HepG2 (cell line): ENCODE measurements at regions not wholly inside any gene's neighbourhood (a gene's known extent, or its start where the extent isn't known, plus 50 kb on each side); places are given as distances from the start of the nearest gene placed in this dataset.

Experiments used
- ATAC-seq: fragments of 200-7000 bp; cut with Tn5 transposase; 3 replicates; pipeline ENCODE4 v1.9.1; 2020; ENCODE audit warnings: mild to moderate bottlenecking, moderate library complexity
- BruUV-seq: library from RNA; stranded (reverse); fragments of 400-500 nt; replicated peaks from 2 replicates; lab custom pipeline; 2021; lab: Mats Ljungman, UMichigan
- CTCF ChIA-PET: fragments of 300-600 bp; formaldehyde crosslinking; extraction: SDS; loops from one replicate; lab custom pipeline; 2021; ENCODE audit warnings: low total read pairs, inconsistent platforms, low intra/inter-chr PET ratio; lab: Yijun Ruan, JAX
- POLR2A ChIA-PET: fragments of 350-600 bp; sonication (Branson Sonifier 250); formaldehyde crosslinking; loops from one replicate; lab custom pipeline; 2020; ENCODE audit warnings: antibody characterized with exemption, inconsistent platforms; lab: Yijun Ruan, JAX
- DNase-seq: peaks from one replicate; pipeline ENCODE4 v3.0.0-alpha.2; 2015; ENCODE audit warnings: low spot score
- FAIRE-seq: peaks from 3 replicates; lab custom pipeline; 2011; peaks lifted over from hg19 to GRCh38; lab: Jason Lieb, UNC
- H2AFZ ChIP-seq: one replicate; pipeline ENCODE4 v1.6.1; 2011; ENCODE audit warnings: low read length, inconsistent platforms
- H3K27ac ChIP-seq: fragments of 300-600 bp; 3 replicates; pipeline ENCODE4 v1.8.0; 2011; ENCODE audit warnings: mixed run types, mild to moderate bottlenecking, mixed read lengths, low read length, inconsistent platforms; ENCODE audit not compliant: insufficient read depth; ENCODE audit errors: extremely low read length
- H3K27me3 ChIP-seq, 2 experiments: fragments of 200-600 bp in 1 of 2; 2 replicates in 1 of 2; 3 replicates in 1 of 2; pipeline versions ENCODE4 v1.6.0 to v1.8.0; 2011; ENCODE audit warnings: low read length in 2 of 2, mild to moderate bottlenecking in 2 of 2, moderate library complexity in 2 of 2, inconsistent platforms in 1 of 2; ENCODE audit not compliant: insufficient read depth in 2 of 2, control insufficient read depth in 1 of 2
- H3K36me3 ChIP-seq, 2 experiments: fragments of 200-600 bp in 1 of 2; replicated peaks in 1 of 2; 2 replicates in 1 of 2; 3 replicates in 1 of 2; pipeline versions ENCODE4 v1.5.1 to v1.8.0; 2011; ENCODE audit warnings: low read length in 2 of 2, inconsistent platforms in 1 of 2; ENCODE audit not compliant: insufficient read depth in 2 of 2, control insufficient read depth in 1 of 2
- H3K4me1 ChIP-seq: 2 replicates; pipeline ENCODE4 v1.5.1; 2012; ENCODE audit warnings: low read length, inconsistent platforms; ENCODE audit not compliant: insufficient read depth
- H3K4me2 ChIP-seq: 2 replicates; pipeline ENCODE4 v1.6.0; 2011; ENCODE audit warnings: low read depth, low read length, inconsistent platforms
- H3K4me3 ChIP-seq, 3 experiments: fragments of 200-600 bp in 1 of 3; sonication (generic), shearing (Covaris generic) in 1 of 3; replicated peaks in 1 of 3; 2 replicates each; pipeline ENCODE4 v1.5.1; 2011 to 2016; ENCODE audit warnings: low read length in 3 of 3, inconsistent platforms in 2 of 3, low read depth in 2 of 3, mild to moderate bottlenecking in 2 of 3, control low read depth in 1 of 3, mixed read lengths in 1 of 3; ENCODE audit not compliant: insufficient read depth in 1 of 3
- H3K79me2 ChIP-seq: one replicate; pipeline ENCODE4 v1.6.1; 2011; ENCODE audit warnings: low read length, inconsistent platforms; ENCODE audit not compliant: insufficient read depth
- H3K9ac ChIP-seq: 2 replicates; pipeline ENCODE4 v1.6.0; 2011; ENCODE audit warnings: mild to moderate bottlenecking, low read depth, low read length, inconsistent platforms; ENCODE audit not compliant: insufficient read depth
- H3K9me3 ChIP-seq: 2 replicates; pipeline ENCODE4 v1.5.1; 2012; ENCODE audit warnings: mild to moderate bottlenecking, low read length
- H4K20me1 ChIP-seq: 2 replicates; pipeline ENCODE4 v1.6.0; 2011; ENCODE audit warnings: inconsistent platforms, mild to moderate bottlenecking, low read length, moderate library complexity; ENCODE audit not compliant: insufficient read depth
- DNMT3B ChIP-seq: conservative IDR thresholded peaks from 2 replicates; pipeline ENCODE4 v1.6.1; 2016; ENCODE audit warnings: missing biosample characterization, control low read depth
- EZH2 ChIP-seq: conservative IDR thresholded peaks from 2 replicates; pipeline ENCODE4 v1.6.1; 2012; ENCODE audit warnings: mild to moderate bottlenecking, low read depth, low read length, moderate library complexity
- GATAD2A ChIP-seq: IDR thresholded peaks from 2 replicates; pipeline ENCODE4 v1.6.1; 2016
- IRF2 ChIP-seq: IDR thresholded peaks from 2 replicates; pipeline ENCODE4 v1.6.1; 2018; ENCODE audit warnings: missing genetic modification reagents, missing compliant biosample characterization
- JARID2 ChIP-seq: sonication (generic); formaldehyde crosslinking; IDR thresholded peaks from 2 replicates; pipeline ENCODE4 v1.8.1; 2023; ENCODE audit warnings: missing genetic modification reagents, inconsistent platforms; ENCODE audit not compliant: insufficient replicate concordance
- KDM1A ChIP-seq: IDR thresholded peaks from 2 replicates; pipeline ENCODE4 v1.6.1; 2016; ENCODE audit warnings: missing compliant biosample characterization
- NKX3-1 ChIP-seq: sonication (generic); formaldehyde crosslinking; IDR thresholded peaks from 2 replicates; pipeline ENCODE4 v1.5.0; 2020; ENCODE audit warnings: missing genetic modification reagents
- NR2C2 ChIP-seq: sonication (generic); formaldehyde crosslinking; IDR thresholded peaks from 2 replicates; pipeline ENCODE4 v1.4.0; 2020; ENCODE audit warnings: missing genetic modification reagents, mild to moderate bottlenecking, moderate library complexity, borderline replicate concordance
- PCBP2 ChIP-seq: fragments of 200-400 bp; formaldehyde crosslinking; optimal IDR thresholded peaks from 2 replicates; pipeline ENCODE3; 2018; ENCODE audit warnings: low read length, low read depth; ENCODE audit not compliant: poor library complexity, severe bottlenecking
- REPIN1 ChIP-seq: sonication (generic); formaldehyde crosslinking; IDR thresholded peaks from 2 replicates; pipeline ENCODE4 v1.8.0; 2022; ENCODE audit warnings: missing genetic modification reagents, low read depth, mild to moderate bottlenecking, borderline replicate concordance
- SMAD9 ChIP-seq: sonication (generic); formaldehyde crosslinking; IDR thresholded peaks from 2 replicates; pipeline ENCODE4 v1.5.1; 2020; ENCODE audit warnings: mild to moderate bottlenecking, missing genetic modification reagents
- ZNF512B ChIP-seq: sonication (generic); formaldehyde crosslinking; IDR thresholded peaks from 2 replicates; pipeline ENCODE4 v1.5.1; 2020; ENCODE audit warnings: missing genetic modification reagents, mild to moderate bottlenecking, borderline replicate concordance
- ZNF567 ChIP-seq: sonication (generic); formaldehyde crosslinking; IDR thresholded peaks from 2 replicates; pipeline ENCODE4 v1.8.1; 2023; ENCODE audit warnings: mild to moderate bottlenecking, missing genetic modification reagents, borderline replicate concordance
- WGBS: methylation state at CpG from one replicate; pipeline ENCODE4 v1.1.6; 2017; ENCODE audit warnings: low lambda C conversion rate; 5-methylcytosine and 5-hydroxymethylcytosine counted together
- in situ Hi-C: cut with HindIII; loops from 2 replicates; pipeline ENCODE4 v1.10.0; 2017; ENCODE audit warnings: low pct_unique_long_range_greater_than_20kb; ENCODE audit not compliant: extremely low pct_ligation_motif_present
- intact Hi-C: fragments of 100-400 bp; cut with micrococcal nuclease; formaldehyde crosslinking; loops from one replicate; pipeline ENCODE4 v1.10.0; 2022; ENCODE audit not compliant: unreplicated experiment
- TF ChIP-seq, protein P1 (sequence below): sonication (generic); formaldehyde crosslinking; IDR thresholded peaks from 2 replicates; pipeline ENCODE4 v1.5.1; 2020; ENCODE audit warnings: missing genetic modification reagents, mild to moderate bottlenecking, borderline replicate concordance
- TF ChIP-seq, protein P2 (sequence below): sonication (generic); formaldehyde crosslinking; IDR thresholded peaks from 2 replicates; pipeline ENCODE4 v1.4.0; 2020; ENCODE audit warnings: missing genetic modification reagents

DNA sequence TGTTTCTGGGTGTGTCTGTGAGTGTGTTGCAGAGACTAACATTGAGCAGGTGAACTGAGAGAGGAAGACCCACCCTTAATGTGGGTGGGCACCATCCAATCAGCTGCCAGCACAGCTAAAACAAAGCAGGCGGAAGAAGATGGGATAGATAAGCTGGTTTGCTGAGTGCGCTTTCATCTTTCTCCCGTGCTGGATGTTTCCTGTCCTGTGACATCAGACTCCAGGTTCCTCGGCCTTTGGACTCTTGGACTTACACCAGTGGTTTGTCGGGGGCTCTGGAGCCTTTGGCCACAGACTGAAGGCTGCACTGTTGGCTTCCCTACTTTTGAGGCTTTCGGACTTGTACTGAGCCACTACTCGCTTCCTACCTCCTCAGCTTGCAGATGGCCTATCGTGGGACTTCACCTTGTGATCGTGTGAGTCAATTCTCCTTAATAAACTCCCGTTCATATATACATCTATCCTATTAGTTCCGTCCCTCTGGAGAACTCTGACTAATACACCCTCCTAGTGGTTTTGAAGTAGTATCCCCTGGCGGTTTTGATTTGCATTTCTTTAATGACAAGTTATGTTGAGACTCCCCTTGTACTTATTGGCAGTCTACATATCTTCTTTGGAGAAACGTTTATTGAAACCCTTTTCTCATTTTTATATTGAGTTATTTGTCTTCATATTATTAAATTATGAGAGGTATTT lies 546.6 kb upstream of the TMPRSS15 start:
- H3K9me3 ChIP-seq, result peaks cover 79% of the 10 kb centered on the region
- 35% methylated on average over 13 of the region's 13 CpGs for WGBS
- in situ Hi-C loops, result no loop called here
- no peaks in the 10 kb centered on the region for H3K36me3 ChIP-seq
- no peak overlapping the region for H2AFZ ChIP-seq
- no peaks in the 10 kb centered on the region for H3K4me1 ChIP-seq
- H3K4me2 ChIP-seq, result no peak overlapping the region
- no peak overlapping the region for H3K9ac ChIP-seq
- no peak overlapping the region for H3K4me3 ChIP-seq
- no peaks in the 10 kb centered on the region for H3K27me3 ChIP-seq
- CTCF ChIA-PET, result no interaction called here
- no TSS peak for BruUV-seq
- ATAC-seq, result no peak
- POLR2A ChIA-PET, result no interaction called here
- FAIRE-seq, result no peak
- no peaks in the 10 kb centered on the region for H3K79me2 ChIP-seq
- no peaks in the 10 kb centered on the region for H4K20me1 ChIP-seq
- intact Hi-C loops, result no loop called here
- DNase-seq, result no peak
- H3K27ac ChIP-seq, result no peak overlapping the region
- TF ChIP-seq, protein P1, sequence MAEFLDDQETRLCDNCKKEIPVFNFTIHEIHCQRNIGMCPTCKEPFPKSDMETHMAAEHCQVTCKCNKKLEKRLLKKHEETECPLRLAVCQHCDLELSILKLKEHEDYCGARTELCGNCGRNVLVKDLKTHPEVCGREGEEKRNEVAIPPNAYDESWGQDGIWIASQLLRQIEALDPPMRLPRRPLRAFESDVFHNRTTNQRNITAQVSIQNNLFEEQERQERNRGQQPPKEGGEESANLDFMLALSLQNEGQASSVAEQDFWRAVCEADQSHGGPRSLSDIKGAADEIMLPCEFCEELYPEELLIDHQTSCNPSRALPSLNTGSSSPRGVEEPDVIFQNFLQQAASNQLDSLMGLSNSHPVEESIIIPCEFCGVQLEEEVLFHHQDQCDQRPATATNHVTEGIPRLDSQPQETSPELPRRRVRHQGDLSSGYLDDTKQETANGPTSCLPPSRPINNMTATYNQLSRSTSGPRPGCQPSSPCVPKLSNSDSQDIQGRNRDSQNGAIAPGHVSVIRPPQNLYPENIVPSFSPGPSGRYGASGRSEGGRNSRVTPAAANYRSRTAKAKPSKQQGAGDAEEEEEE (CRISPR knock-in tag), result no peak
- no peak for TF ChIP-seq KDM1A
- TF ChIP-seq DNMT3B, result no peak
- no peak for TF ChIP-seq SMAD9 (CRISPR knock-in tag)
- no peak for TF ChIP-seq EZH2
- TF ChIP-seq NR2C2, result no peak
- TF ChIP-seq, protein P2, sequence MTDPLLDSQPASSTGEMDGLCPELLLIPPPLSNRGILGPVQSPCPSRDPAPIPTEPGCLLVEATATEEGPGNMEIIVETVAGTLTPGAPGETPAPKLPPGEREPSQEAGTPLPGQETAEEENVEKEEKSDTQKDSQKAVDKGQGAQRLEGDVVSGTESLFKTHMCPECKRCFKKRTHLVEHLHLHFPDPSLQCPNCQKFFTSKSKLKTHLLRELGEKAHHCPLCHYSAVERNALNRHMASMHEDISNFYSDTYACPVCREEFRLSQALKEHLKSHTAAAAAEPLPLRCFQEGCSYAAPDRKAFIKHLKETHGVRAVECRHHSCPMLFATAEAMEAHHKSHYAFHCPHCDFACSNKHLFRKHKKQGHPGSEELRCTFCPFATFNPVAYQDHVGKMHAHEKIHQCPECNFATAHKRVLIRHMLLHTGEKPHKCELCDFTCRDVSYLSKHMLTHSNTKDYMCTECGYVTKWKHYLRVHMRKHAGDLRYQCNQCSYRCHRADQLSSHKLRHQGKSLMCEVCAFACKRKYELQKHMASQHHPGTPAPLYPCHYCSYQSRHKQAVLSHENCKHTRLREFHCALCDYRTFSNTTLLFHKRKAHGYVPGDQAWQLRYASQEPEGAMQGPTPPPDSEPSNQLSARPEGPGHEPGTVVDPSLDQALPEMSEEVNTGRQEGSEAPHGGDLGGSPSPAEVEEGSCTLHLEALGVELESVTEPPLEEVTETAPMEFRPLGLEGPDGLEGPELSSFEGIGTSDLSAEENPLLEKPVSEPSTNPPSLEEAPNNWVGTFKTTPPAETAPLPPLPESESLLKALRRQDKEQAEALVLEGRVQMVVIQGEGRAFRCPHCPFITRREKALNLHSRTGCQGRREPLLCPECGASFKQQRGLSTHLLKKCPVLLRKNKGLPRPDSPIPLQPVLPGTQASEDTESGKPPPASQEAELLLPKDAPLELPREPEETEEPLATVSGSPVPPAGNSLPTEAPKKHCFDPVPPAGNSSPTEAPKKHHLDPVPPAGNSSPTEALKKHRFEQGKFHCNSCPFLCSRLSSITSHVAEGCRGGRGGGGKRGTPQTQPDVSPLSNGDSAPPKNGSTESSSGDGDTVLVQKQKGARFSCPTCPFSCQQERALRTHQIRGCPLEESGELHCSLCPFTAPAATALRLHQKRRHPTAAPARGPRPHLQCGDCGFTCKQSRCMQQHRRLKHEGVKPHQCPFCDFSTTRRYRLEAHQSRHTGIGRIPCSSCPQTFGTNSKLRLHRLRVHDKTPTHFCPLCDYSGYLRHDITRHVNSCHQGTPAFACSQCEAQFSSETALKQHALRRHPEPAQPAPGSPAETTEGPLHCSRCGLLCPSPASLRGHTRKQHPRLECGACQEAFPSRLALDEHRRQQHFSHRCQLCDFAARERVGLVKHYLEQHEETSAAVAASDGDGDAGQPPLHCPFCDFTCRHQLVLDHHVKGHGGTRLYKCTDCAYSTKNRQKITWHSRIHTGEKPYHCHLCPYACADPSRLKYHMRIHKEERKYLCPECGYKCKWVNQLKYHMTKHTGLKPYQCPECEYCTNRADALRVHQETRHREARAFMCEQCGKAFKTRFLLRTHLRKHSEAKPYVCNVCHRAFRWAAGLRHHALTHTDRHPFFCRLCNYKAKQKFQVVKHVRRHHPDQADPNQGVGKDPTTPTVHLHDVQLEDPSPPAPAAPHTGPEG (CRISPR knock-in tag), result no peak
- TF ChIP-seq ZNF512B, result no peak
- no peak for TF ChIP-seq PCBP2
- TF ChIP-seq IRF2 (CRISPR knock-in tag), result no peak
- no peak for TF ChIP-seq REPIN1 (CRISPR knock-in tag)
- no peak for TF ChIP-seq GATAD2A (CRISPR knock-in tag)
- TF ChIP-seq NKX3-1, result no peak
- no peak for TF ChIP-seq ZNF567 (CRISPR knock-in tag)
- no peak for TF ChIP-seq JARID2 (CRISPR knock-in tag)
